ENCODE measurements at regions not wholly inside any gene's neighbourhood (a gene's known extent, or its start where the extent isn't known, plus 50 kb on each side); places are given as distances from the start of the nearest gene placed in this dataset.
"Not testable (repeated sequence)": the region's sequence is repeated elsewhere in the genome, so short reads cannot be mapped to it uniquely, and the experiment has no call there.

DNA sequence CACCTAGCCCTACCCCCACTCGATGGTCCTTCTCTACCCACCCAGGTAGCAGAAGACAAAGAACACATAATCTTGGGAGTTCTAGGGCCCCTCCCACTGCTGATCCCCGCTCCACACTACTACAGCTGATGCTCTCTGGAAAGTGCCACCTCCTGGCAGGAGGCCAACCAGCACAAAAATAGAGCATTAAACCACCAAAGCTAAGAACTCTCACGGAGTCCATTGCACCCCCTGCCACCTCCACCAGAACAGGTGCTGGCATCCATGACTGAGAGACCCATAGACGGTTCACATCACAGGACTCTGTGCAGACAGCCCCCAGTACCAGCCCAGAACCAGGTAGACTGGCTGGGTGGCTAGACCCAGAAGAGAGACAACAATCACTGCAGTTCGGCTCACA lies 575.5 kb downstream of the BNC2 start:
- not testable (repeated sequence) for H3K27ac ChIP-seq (ENCODE audit: low read length, poor library complexity, severe bottlenecking); H2BK15ac ChIP-seq (ENCODE audit: low read depth, poor library complexity, severe bottlenecking); H2BK120ac ChIP-seq (ENCODE audit: low read depth, low read length); H2BK5ac ChIP-seq (ENCODE audit: low read depth, low read length, poor library complexity, severe bottlenecking); H3K14ac ChIP-seq (ENCODE audit: low read length in 2 of 2); H3K9ac ChIP-seq (ENCODE audit: low read length); H2BK12ac ChIP-seq (ENCODE audit: low read length in 2 of 2); H3K23ac ChIP-seq (ENCODE audit: low read length in 2 of 2); H4K91ac ChIP-seq (ENCODE audit: low read length); H2AFZ ChIP-seq (ENCODE audit: low read depth, low read length); H3K79me1 ChIP-seq (replicated peaks; ENCODE audit: low read length, poor library complexity, severe bottlenecking); H3K4me2 ChIP-seq (ENCODE audit: low read length, poor library complexity, severe bottlenecking); H3K36me3 ChIP-seq (ENCODE audit: control insufficient read depth in 1 of 2, insufficient read depth in 2 of 2, low read depth in 1 of 2, low read length in 2 of 2); H3K9me3 ChIP-seq (ENCODE audit: control insufficient read depth, low read length); H3K4ac ChIP-seq (ENCODE audit: low read depth in 1 of 2, low read length in 2 of 2); H3K27me3 ChIP-seq (ENCODE audit: control insufficient read depth in 1 of 2, insufficient read depth in 1 of 2, low read length in 2 of 2); H2AK5ac ChIP-seq (ENCODE audit: low read length, severe bottlenecking); H3K18ac ChIP-seq (ENCODE audit: low read depth in 1 of 2, low read length in 2 of 2); H4K8ac ChIP-seq (ENCODE audit: low read length); DNase-seq; H3K4me1 ChIP-seq (ENCODE audit: control insufficient read depth, insufficient read depth, low read depth, low read length); H3K4me3 ChIP-seq (ENCODE audit: insufficient read depth in 1 of 2, low read depth in 1 of 2, low read length in 2 of 2)
- 82% methylated on average over 5 of the region's 5 CpGs for WGBS

DNA sequence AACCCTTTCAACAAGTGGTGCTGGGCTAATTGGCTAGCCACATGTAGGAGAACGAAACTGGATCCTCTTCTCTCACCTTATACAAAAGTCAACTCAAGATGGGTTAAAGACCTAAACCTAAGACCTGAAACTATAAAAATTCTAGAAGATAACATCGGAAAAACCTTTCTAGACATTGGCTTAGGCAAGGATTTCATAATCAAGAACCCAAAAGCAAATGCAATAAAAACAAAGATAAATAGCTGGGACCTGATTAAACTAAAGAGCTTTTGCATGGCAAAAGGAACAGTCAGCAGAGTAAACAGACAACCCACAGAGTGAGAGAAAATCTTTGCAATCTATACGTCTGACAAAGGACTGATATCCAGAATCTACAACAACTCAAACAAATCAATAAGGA lies 571.1 kb downstream of the BNC2 start:
- not testable (repeated sequence) for H4K91ac ChIP-seq (ENCODE audit: low read length); H2BK12ac ChIP-seq (ENCODE audit: low read length in 2 of 2); H3K79me1 ChIP-seq (replicated peaks; ENCODE audit: low read length, poor library complexity, severe bottlenecking); H4K8ac ChIP-seq (ENCODE audit: low read length); H3K27me3 ChIP-seq (ENCODE audit: control insufficient read depth in 1 of 2, insufficient read depth in 1 of 2, low read length in 2 of 2); H3K36me3 ChIP-seq (ENCODE audit: control insufficient read depth in 1 of 2, insufficient read depth in 2 of 2, low read depth in 1 of 2, low read length in 2 of 2); H3K9ac ChIP-seq (ENCODE audit: low read length); H3K4ac ChIP-seq (ENCODE audit: low read depth in 1 of 2, low read length in 2 of 2); H3K4me3 ChIP-seq (ENCODE audit: insufficient read depth in 1 of 2, low read depth in 1 of 2, low read length in 2 of 2); H2AFZ ChIP-seq (ENCODE audit: low read depth, low read length); H3K18ac ChIP-seq (ENCODE audit: low read depth in 1 of 2, low read length in 2 of 2); H3K23ac ChIP-seq (ENCODE audit: low read length in 2 of 2); H3K4me1 ChIP-seq (ENCODE audit: control insufficient read depth, insufficient read depth, low read depth, low read length); H3K27ac ChIP-seq (ENCODE audit: low read length, poor library complexity, severe bottlenecking); DNase-seq; H3K14ac ChIP-seq (ENCODE audit: low read length in 2 of 2); H2BK5ac ChIP-seq (ENCODE audit: low read depth, low read length, poor library complexity, severe bottlenecking); H2BK120ac ChIP-seq (ENCODE audit: low read depth, low read length); H3K9me3 ChIP-seq (ENCODE audit: control insufficient read depth, low read length); H2AK5ac ChIP-seq (ENCODE audit: low read length, severe bottlenecking); H2BK15ac ChIP-seq (ENCODE audit: low read depth, poor library complexity, severe bottlenecking); H3K4me2 ChIP-seq (ENCODE audit: low read length, poor library complexity, severe bottlenecking)
- WGBS, result 89% methylated on average over 3 of the region's 3 CpGs

DNA sequence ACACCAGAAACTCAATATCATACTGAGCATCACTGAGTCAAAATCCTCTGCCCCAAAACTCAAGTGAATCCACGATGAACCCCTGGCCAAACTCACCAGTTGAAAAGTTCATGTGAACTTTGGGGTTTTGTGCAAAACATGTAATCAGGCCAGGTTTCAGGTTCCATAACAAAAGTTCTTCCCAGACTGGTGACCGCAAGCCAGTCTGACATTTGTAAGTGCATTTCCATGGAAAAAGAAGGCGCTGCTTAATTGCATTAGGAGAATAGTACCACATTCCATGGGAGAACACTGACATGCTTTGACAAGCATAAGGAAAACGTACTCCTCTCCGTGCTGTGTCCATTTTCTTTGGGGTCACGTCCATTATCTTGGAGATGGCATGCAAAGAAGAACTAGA lies 567.0 kb downstream of the BNC2 start:
- Histone ChIP-seq H3K36me3 (ENCODE audit: control insufficient read depth in 1 of 2, insufficient read depth in 2 of 2, low read depth in 1 of 2, low read length in 2 of 2) (no peaks in the 10 kb centered on the region), H2BK15ac (ENCODE audit: low read depth, poor library complexity, severe bottlenecking) (no peak overlapping the region), H4K91ac (ENCODE audit: low read length) (no peak overlapping the region), H3K27ac (ENCODE audit: low read length, poor library complexity, severe bottlenecking) (no peak overlapping the region), H3K4me2 (ENCODE audit: low read length, poor library complexity, severe bottlenecking) (no peak overlapping the region), H2AK5ac (ENCODE audit: low read length, severe bottlenecking) (no peak overlapping the region), H4K8ac (ENCODE audit: low read length) (no peak overlapping the region), H2BK12ac (ENCODE audit: low read length in 2 of 2) (no peak overlapping the region), H2AFZ (ENCODE audit: low read depth, low read length) (no peak overlapping the region), H3K9ac (ENCODE audit: low read length) (no peak overlapping the region), H2BK120ac (ENCODE audit: low read depth, low read length) (no peak overlapping the region), H3K79me1 (replicated peaks; ENCODE audit: low read length, poor library complexity, severe bottlenecking) (no peaks in the 10 kb centered on the region), H3K4me1 (ENCODE audit: control insufficient read depth, insufficient read depth, low read depth, low read length) (peaks cover 6% of the 10 kb centered on the region), H2BK5ac (ENCODE audit: low read depth, low read length, poor library complexity, severe bottlenecking) (no peak overlapping the region), H3K14ac (ENCODE audit: low read length in 2 of 2) (no peak overlapping the region), H3K18ac (ENCODE audit: low read depth in 1 of 2, low read length in 2 of 2) (no peak overlapping the region), H3K27me3 (ENCODE audit: control insufficient read depth in 1 of 2, insufficient read depth in 1 of 2, low read length in 2 of 2) (peaks cover 0 to 3% of the 10 kb centered on the region in 2 experiments), H3K4me3 (ENCODE audit: insufficient read depth in 1 of 2, low read depth in 1 of 2, low read length in 2 of 2) (no peak overlapping the region), H3K23ac (ENCODE audit: low read length in 2 of 2) (no peak overlapping the region), H3K9me3 (ENCODE audit: control insufficient read depth, low read length) (no peaks in the 10 kb centered on the region), H3K4ac (ENCODE audit: low read depth in 1 of 2, low read length in 2 of 2) (no peak overlapping the region)
- WGBS, result 89% methylated on average over 6 of the region's 6 CpGs
- DNase-seq, result no peak

DNA sequence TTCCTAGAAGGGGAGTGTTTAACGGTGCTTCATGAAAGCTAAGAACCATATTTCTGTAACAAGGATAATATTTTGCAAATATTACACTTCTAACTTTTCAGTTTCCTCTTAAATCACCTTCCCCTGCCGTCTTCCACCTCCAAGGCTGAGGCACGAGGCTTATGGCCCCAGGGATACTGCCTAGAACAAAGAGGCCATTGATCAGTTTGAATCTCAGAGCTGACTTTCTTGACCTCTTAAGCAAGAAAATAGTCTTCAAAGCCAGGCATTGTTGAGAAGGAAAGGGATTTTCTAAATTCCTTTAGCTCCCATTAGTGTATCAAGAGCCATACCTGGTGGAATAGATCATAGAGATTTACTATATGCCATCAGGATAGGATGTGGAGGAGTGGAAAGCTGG lies 566.2 kb downstream of the BNC2 start:
- Histone ChIP-seq H3K23ac (ENCODE audit: low read length in 2 of 2) (no peak overlapping the region), H3K4me3 (ENCODE audit: insufficient read depth in 1 of 2, low read depth in 1 of 2, low read length in 2 of 2) (no peak overlapping the region), H3K14ac (ENCODE audit: low read length in 2 of 2) (no peak overlapping the region), H3K36me3 (ENCODE audit: control insufficient read depth in 1 of 2, insufficient read depth in 2 of 2, low read depth in 1 of 2, low read length in 2 of 2) (no peaks in the 10 kb centered on the region), H2BK15ac (ENCODE audit: low read depth, poor library complexity, severe bottlenecking) (no peak overlapping the region), H3K9me3 (ENCODE audit: control insufficient read depth, low read length) (no peaks in the 10 kb centered on the region), H3K4ac (ENCODE audit: low read depth in 1 of 2, low read length in 2 of 2) (no peak overlapping the region), H2BK5ac (ENCODE audit: low read depth, low read length, poor library complexity, severe bottlenecking) (no peak overlapping the region), H2BK120ac (ENCODE audit: low read depth, low read length) (no peak overlapping the region), H4K8ac (ENCODE audit: low read length) (no peak overlapping the region), H4K91ac (ENCODE audit: low read length) (no peak overlapping the region), H3K27ac (ENCODE audit: low read length, poor library complexity, severe bottlenecking) (no peak overlapping the region), H3K4me2 (ENCODE audit: low read length, poor library complexity, severe bottlenecking) (no peak overlapping the region), H2AK5ac (ENCODE audit: low read length, severe bottlenecking) (no peak overlapping the region), H3K18ac (ENCODE audit: low read depth in 1 of 2, low read length in 2 of 2) (no peak overlapping the region), H3K9ac (ENCODE audit: low read length) (no peak overlapping the region), H3K27me3 (ENCODE audit: control insufficient read depth in 1 of 2, insufficient read depth in 1 of 2, low read length in 2 of 2) (peaks cover 0 to 3% of the 10 kb centered on the region in 2 experiments), H2AFZ (ENCODE audit: low read depth, low read length) (no peak overlapping the region), H2BK12ac (ENCODE audit: low read length in 2 of 2) (no peak overlapping the region), H3K79me1 (replicated peaks; ENCODE audit: low read length, poor library complexity, severe bottlenecking) (no peaks in the 10 kb centered on the region), H3K4me1 (ENCODE audit: control insufficient read depth, insufficient read depth, low read depth, low read length) (peaks cover 6% of the 10 kb centered on the region)
- no peak for DNase-seq
- 90% methylated on average over 3 of the region's 3 CpGs for WGBS
